ENCODE measurements at regions not wholly inside any gene's neighbourhood (a gene's known extent, or its start where the extent isn't known, plus 50 kb on each side); places are given as distances from the start of the nearest gene placed in this dataset.

- no peaks in the 10 kb centered on the region for H3K4me1 ChIP-seq
- no peaks in the 10 kb centered on the region for H3K27me3 ChIP-seq
- intact Hi-C loops (cut with DNase I; ENCODE audit: low total_unique reads), result no loop called here
- no peaks in the 10 kb centered on the region for H3K9me3 ChIP-seq
- no peak overlapping the region for H3K27ac ChIP-seq
- TF ChIP-seq CTCF (IDR thresholded peaks at IDR 0.05), result no peak
- no peak overlapping the region for H3K4me3 ChIP-seq
- H3K36me3 ChIP-seq, result no peaks in the 10 kb centered on the region
- no peak for DNase-seq
Observed at GRCh38 chrX:97740886-97741285, 857.2 kb downstream of the RPA4 start.

- Histone ChIP-seq H3K27me3 (no peaks in the 10 kb centered on the region), H3K36me3 (no peaks in the 10 kb centered on the region), H3K4me3 (no peak overlapping the region), H3K9me3 (no peaks in the 10 kb centered on the region), H3K4me1 (no peaks in the 10 kb centered on the region), H3K27ac (no peak overlapping the region)
- intact Hi-C loops (cut with DNase I; ENCODE audit: low total_unique reads), result no loop called here
- DNase-seq, result no peak
- no peak for TF ChIP-seq CTCF (IDR thresholded peaks at IDR 0.05)
Observed at GRCh38 chrX:97743014-97743413, 859.3 kb downstream of the RPA4 start.

- H3K4me3 ChIP-seq, result no peak overlapping the region
Observed at GRCh38 chrX:97747346-97747745, 863.6 kb downstream of the RPA4 start.

DNA sequence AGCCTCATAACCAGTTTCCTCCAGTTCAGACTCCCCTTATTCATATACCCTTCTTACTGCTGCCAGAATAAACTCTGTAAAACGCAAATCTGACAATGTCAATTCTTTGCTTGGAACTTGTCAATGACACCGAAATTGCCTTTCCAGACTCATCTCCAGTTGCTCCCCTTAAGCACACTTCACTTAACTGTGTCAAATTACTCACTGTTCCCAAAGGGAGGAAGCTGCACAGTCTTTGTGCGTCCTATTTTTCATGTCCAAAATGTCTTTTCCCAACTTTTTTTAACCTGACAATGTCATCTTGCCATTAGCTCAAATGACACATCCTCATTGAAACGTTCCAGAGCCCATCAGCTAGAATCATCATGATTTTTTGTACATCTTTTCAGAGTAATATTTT, 867.3 kb downstream of the RPA4 start:
- intact Hi-C loops (cut with DNase I; ENCODE audit: low total_unique reads), result no loop called here
- Histone ChIP-seq H3K27ac (no peak overlapping the region), H3K9me3 (no peaks in the 10 kb centered on the region), H3K4me1 (no peaks in the 10 kb centered on the region), H3K27me3 (no peaks in the 10 kb centered on the region), H3K36me3 (no peaks in the 10 kb centered on the region), H3K4me3 (no peak overlapping the region)
- no peak for DNase-seq
- no peak for TF ChIP-seq CTCF (IDR thresholded peaks at IDR 0.05)

More at GRCh38 chrX:97747346-97747745, 863.6 kb downstream of the RPA4 start:
- no peak for DNase-seq
- intact Hi-C loops (cut with DNase I; ENCODE audit: low total_unique reads), result no loop called here
- TF ChIP-seq CTCF (IDR thresholded peaks at IDR 0.05), result no peak
- no peaks in the 10 kb centered on the region for H3K4me1 ChIP-seq
- H3K9me3 ChIP-seq, result no peaks in the 10 kb centered on the region
- H3K36me3 ChIP-seq, result no peaks in the 10 kb centered on the region
- H3K27ac ChIP-seq, result no peak overlapping the region
- H3K27me3 ChIP-seq, result no peaks in the 10 kb centered on the region

DNA sequence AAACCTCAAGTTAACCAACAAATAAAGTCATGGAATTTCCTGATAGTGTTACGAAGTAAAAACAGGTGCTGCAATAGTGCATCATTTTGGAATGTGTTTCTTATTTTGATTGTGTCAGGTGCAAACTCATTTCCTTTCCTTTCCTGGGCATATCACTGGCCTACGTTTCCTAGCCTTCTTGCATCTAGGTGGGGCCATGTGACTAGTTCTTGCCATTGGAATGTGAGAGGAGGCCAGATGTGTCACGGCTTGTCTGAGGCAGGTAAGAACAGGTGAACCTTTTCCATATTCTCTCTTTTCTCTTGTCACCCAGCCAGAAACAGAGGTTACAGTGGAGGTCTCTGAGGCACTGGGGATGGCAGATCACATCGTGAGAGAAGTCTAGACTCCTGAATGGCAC, 868.0 kb downstream of the RPA4 start:
- Histone ChIP-seq H3K4me1 (no peaks in the 10 kb centered on the region), H3K4me3 (no peak overlapping the region), H3K9me3 (no peaks in the 10 kb centered on the region), H3K27me3 (no peaks in the 10 kb centered on the region), H3K36me3 (no peaks in the 10 kb centered on the region), H3K27ac (no peak overlapping the region)
- no peak for TF ChIP-seq CTCF (IDR thresholded peaks at IDR 0.05)
- intact Hi-C loops (cut with DNase I; ENCODE audit: low total_unique reads), result no loop called here
- DNase-seq, result no peak

GRCh38 chrX:97756879-97757278, 873.2 kb downstream of the RPA4 start:
- no peak for DNase-seq
- Histone ChIP-seq H3K27me3 (no peaks in the 10 kb centered on the region), H3K36me3 (no peaks in the 10 kb centered on the region), H3K27ac (no peak overlapping the region), H3K4me3 (no peak overlapping the region), H3K4me1 (no peaks in the 10 kb centered on the region), H3K9me3 (no peaks in the 10 kb centered on the region)
- TF ChIP-seq CTCF (IDR thresholded peaks at IDR 0.05), result no peak
- intact Hi-C loops (cut with DNase I; ENCODE audit: low total_unique reads), result no loop called here

Measured in tibial artery (tissue), 4 donors.